ENCODE measurements at regions not wholly inside any gene's neighbourhood (a gene's known extent, or its start where the extent isn't known, plus 50 kb on each side); places are given as distances from the start of the nearest gene placed in this dataset.

DNA sequence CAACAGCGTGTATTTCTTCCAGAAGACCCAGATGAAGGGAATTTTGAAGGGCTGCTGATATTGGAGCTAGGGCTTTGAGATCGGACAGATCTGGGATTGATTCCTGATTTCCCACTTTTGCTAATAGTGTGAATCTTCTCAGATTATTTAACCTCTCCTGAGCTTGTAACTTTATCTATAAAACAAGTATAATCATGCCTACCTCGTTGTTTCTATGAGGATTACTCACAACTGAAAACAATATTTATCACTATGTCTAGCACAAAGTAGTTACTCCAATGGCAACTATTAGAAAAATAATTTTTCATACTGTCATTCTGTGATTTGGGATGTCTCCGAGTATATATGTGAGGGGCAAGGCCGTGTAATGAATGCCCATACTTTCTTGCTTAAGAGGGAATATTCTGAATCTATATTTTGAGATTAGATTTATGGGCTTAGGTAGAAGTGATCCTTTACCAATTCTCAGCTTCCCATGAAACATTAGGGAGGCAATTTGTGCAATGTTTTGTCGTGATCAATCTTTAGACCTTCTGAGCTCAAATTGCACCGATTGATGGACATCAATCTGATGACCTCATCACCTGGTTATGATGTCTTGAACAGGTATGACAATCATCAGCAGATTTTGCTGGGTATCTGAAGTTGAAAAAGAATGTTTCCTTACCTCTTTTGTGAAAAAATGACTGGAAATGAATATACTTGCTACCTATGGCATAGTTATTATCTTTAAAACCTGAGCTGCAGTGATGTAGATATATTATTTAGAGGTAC is 339.9 kb downstream of the KCNS3 start:
- TF ChIP-seq CREB1 (CRISPR knock-in tag; IDR thresholded peaks at IDR 0.05; ENCODE audit: low read depth), result no peak
- TF ChIP-seq, protein P1, sequence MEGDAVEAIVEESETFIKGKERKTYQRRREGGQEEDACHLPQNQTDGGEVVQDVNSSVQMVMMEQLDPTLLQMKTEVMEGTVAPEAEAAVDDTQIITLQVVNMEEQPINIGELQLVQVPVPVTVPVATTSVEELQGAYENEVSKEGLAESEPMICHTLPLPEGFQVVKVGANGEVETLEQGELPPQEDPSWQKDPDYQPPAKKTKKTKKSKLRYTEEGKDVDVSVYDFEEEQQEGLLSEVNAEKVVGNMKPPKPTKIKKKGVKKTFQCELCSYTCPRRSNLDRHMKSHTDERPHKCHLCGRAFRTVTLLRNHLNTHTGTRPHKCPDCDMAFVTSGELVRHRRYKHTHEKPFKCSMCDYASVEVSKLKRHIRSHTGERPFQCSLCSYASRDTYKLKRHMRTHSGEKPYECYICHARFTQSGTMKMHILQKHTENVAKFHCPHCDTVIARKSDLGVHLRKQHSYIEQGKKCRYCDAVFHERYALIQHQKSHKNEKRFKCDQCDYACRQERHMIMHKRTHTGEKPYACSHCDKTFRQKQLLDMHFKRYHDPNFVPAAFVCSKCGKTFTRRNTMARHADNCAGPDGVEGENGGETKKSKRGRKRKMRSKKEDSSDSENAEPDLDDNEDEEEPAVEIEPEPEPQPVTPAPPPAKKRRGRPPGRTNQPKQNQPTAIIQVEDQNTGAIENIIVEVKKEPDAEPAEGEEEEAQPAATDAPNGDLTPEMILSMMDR (conservative IDR thresholded peaks at IDR 0.05; ENCODE audit: low read depth in 2 of 2), result no peak
- no peak for TF ChIP-seq ZNF331 (CRISPR knock-in tag; IDR thresholded peaks at IDR 0.05; ENCODE audit: low read depth)
- TF ChIP-seq EZH2phosphoT487 (IDR thresholded peaks at IDR 0.05; ENCODE audit: unreplicated experiment), result no peak
- no peak for TF ChIP-seq EZH2 (IDR thresholded peaks at IDR 0.05; ENCODE audit: low read depth, unreplicated experiment)
- TF ChIP-seq POLR2AphosphoS5 (IDR thresholded peaks at IDR 0.05; ENCODE audit: low read depth), result no peak
- no peak for TF ChIP-seq JUNB (IDR thresholded peaks at IDR 0.05; ENCODE audit: unreplicated experiment)
- TF ChIP-seq, protein P2, sequence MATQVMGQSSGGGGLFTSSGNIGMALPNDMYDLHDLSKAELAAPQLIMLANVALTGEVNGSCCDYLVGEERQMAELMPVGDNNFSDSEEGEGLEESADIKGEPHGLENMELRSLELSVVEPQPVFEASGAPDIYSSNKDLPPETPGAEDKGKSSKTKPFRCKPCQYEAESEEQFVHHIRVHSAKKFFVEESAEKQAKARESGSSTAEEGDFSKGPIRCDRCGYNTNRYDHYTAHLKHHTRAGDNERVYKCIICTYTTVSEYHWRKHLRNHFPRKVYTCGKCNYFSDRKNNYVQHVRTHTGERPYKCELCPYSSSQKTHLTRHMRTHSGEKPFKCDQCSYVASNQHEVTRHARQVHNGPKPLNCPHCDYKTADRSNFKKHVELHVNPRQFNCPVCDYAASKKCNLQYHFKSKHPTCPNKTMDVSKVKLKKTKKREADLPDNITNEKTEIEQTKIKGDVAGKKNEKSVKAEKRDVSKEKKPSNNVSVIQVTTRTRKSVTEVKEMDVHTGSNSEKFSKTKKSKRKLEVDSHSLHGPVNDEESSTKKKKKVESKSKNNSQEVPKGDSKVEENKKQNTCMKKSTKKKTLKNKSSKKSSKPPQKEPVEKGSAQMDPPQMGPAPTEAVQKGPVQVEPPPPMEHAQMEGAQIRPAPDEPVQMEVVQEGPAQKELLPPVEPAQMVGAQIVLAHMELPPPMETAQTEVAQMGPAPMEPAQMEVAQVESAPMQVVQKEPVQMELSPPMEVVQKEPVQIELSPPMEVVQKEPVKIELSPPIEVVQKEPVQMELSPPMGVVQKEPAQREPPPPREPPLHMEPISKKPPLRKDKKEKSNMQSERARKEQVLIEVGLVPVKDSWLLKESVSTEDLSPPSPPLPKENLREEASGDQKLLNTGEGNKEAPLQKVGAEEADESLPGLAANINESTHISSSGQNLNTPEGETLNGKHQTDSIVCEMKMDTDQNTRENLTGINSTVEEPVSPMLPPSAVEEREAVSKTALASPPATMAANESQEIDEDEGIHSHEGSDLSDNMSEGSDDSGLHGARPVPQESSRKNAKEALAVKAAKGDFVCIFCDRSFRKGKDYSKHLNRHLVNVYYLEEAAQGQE (IDR thresholded peaks at IDR 0.05; ENCODE audit: unreplicated experiment), result no peak
- no peak for TF ChIP-seq STAT1 (IDR thresholded peaks at IDR 0.05; ENCODE audit: unreplicated experiment)
